ENCODE measurements at regions not wholly inside any gene's neighbourhood (a gene's known extent, or its start where the extent isn't known, plus 50 kb on each side); places are given as distances from the start of the nearest gene placed in this dataset.

DNA sequence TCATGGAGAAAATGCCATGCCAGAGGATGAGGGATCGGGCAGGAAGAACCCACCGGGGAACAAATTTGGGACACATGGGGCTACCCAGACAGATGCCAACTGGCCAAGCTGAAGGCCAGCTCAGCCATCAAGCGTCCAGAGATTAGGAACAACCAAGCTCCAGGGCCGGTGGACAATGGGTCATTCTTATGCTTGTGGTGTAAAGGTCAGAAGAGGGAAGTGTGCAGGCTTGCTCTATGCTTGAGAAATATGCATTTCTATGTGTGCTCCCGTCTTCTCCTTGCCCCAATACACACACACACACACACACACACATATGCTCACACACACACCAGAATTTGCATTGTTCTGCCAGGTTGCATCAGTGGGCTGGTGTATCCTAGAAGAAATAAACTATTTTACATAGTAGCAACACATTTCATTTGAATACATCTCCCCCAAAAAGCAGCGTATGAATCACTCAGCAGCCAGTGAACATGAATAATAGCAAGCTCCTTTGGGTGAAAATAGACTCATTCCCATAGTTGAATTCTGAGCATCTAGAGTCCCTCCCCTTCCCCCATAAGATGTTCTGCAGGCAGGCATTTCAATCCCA lies 201.9 kb upstream of the PPARGC1A start:
- no peak for FAIRE-seq
- Histone ChIP-seq H2BK12ac (ENCODE audit: low read depth, low read length) (no peak overlapping the region), H4K20me1 (replicated peaks in 1 of 2; ENCODE audit: control insufficient read depth in 1 of 2, insufficient read depth in 2 of 2, low read length in 2 of 2) (no peaks in the 10 kb centered on the region), H2BK120ac (replicated peaks; ENCODE audit: low read depth, low read length) (no peak overlapping the region), H3K27ac (ENCODE audit: low read depth, low read length) (no peak overlapping the region), H2AFZ (ENCODE audit: low read length) (no peak overlapping the region), H3K4me3 (ENCODE audit: extremely low read depth in 1 of 4, insufficient read depth in 2 of 4, low read depth in 3 of 4, low read length in 4 of 4) (no peak overlapping the region), H3K79me1 (ENCODE audit: low read depth, low read length) (no peaks in the 10 kb centered on the region), H3K56ac (replicated peaks; ENCODE audit: insufficient read length, low read depth, low read length) (no peak overlapping the region), H3K4me1 (replicated peaks in 1 of 4; ENCODE audit: control insufficient read depth in 3 of 4, insufficient read depth in 4 of 4, low read length in 3 of 4) (no peaks in the 10 kb centered on the region), H3K23me2 (ENCODE audit: low read depth, low read length) (no peaks in the 10 kb centered on the region), H3K36me3 (ENCODE audit: control insufficient read depth in 2 of 4, insufficient read depth in 4 of 4, low read length in 3 of 4) (no peaks in the 10 kb centered on the region), H4K91ac (replicated peaks; ENCODE audit: insufficient read length, low read length) (no peak overlapping the region), H2AK5ac (ENCODE audit: low read depth, low read length) (no peak overlapping the region), H3K14ac (ENCODE audit: insufficient read length) (no peak overlapping the region), H2BK20ac (ENCODE audit: low read length) (no peak overlapping the region), H3K4me2 (ENCODE audit: insufficient read depth in 1 of 2, low read depth in 2 of 2, low read length in 2 of 2) (no peak overlapping the region), H3K23ac (ENCODE audit: insufficient read length) (no peak overlapping the region), H4K8ac (ENCODE audit: extremely low read depth, insufficient read depth, low read length) (no peak overlapping the region), H2BK5ac (ENCODE audit: low read depth, low read length) (no peak overlapping the region), H3K79me2 (ENCODE audit: control insufficient read depth in 1 of 2, insufficient read depth in 2 of 2, low read length in 2 of 2) (no peaks in the 10 kb centered on the region), H3K4ac (replicated peaks; ENCODE audit: insufficient read length, low read depth, low read length) (no peak overlapping the region), H2BK15ac (ENCODE audit: low read length) (no peak overlapping the region), H3K18ac (ENCODE audit: extremely low read depth, low read length) (no peak overlapping the region), H3K27me3 (replicated peaks in 1 of 4; ENCODE audit: control insufficient read depth in 3 of 4, extremely low read depth in 1 of 4, insufficient read depth in 3 of 4, low read length in 3 of 4) (no peaks in the 10 kb centered on the region), H3K9me3 (ENCODE audit: insufficient read depth in 2 of 2, low read depth in 1 of 2, low read length in 1 of 2) (no peaks in the 10 kb centered on the region), H3K9ac (replicated peaks in 1 of 4; ENCODE audit: extremely low read depth in 1 of 4, low read depth in 3 of 4, low read length in 3 of 4) (no peak overlapping the region), H4K5ac (ENCODE audit: insufficient read length, low read depth, low read length) (no peak overlapping the region)
- TF ChIP-seq PHF8 (conservative IDR thresholded peaks at IDR 0.05; ENCODE audit: low read depth, low read length) (no peak), TBP (IDR thresholded peaks at IDR 0.05; ENCODE audit: low read depth, low read length) (no peak), FOSL1 (IDR thresholded peaks at IDR 0.05; ENCODE audit: insufficient read depth, low read depth, low read length) (no peak), HDAC2 (IDR thresholded peaks at IDR 0.05; ENCODE audit: borderline replicate concordance in 1 of 2, low read depth in 2 of 2, low read length in 2 of 2) (no peak), SIN3A (conservative IDR thresholded peaks at IDR 0.05 in 1 of 2, IDR thresholded peaks at IDR 0.05 in 1 of 2; ENCODE audit: low read depth in 1 of 2, low read length in 2 of 2) (no peak), RBBP5 (IDR thresholded peaks at IDR 0.05; ENCODE audit: borderline replicate concordance, low read depth, low read length) (no peak), SP4 (IDR thresholded peaks at IDR 0.05; ENCODE audit: low read length) (no peak), GABPA (IDR thresholded peaks at IDR 0.05; ENCODE audit: borderline replicate concordance, insufficient read depth, low read length) (no peak), CBX8 (IDR thresholded peaks at IDR 0.05; ENCODE audit: borderline replicate concordance, low read depth, low read length) (no peak)
- TF ChIP-seq, protein P1, sequence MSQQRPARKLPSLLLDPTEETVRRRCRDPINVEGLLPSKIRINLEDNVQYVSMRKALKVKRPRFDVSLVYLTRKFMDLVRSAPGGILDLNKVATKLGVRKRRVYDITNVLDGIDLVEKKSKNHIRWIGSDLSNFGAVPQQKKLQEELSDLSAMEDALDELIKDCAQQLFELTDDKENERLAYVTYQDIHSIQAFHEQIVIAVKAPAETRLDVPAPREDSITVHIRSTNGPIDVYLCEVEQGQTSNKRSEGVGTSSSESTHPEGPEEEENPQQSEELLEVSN (IDR thresholded peaks at IDR 0.05), result no peak
- WGBS, 2 experiments (ENCODE audit: extremely low coverage in 1 of 2, insufficient coverage in 1 of 2, insufficient read length in 1 of 2, insufficient replicate concordance in 2 of 2, low coverage in 1 of 2, low lambda C conversion rate in 2 of 2, missing lambda C conversion rate in 1 of 2), result 85% methylated on average over 6 of the region's 6 CpGs; no CpG with 5 or more reads in 1 of the 2 experiments
- ChIA-PET CTCF (ENCODE audit: partially characterized antibody) (interaction anchor here (1.2 kb wide), 1 partner anchor 52 kb away, joined by 3 read pairs; no protein-coding TSS in a partner anchor), POLR2A (ENCODE audit: partially characterized antibody) (no interaction called here)
- no peak for DNase-seq (ENCODE audit: low read depth in 1 of 2, low spot score in 2 of 2)
